Right lobe of liver (tissue), 4 donors: ENCODE measurements at regions not wholly inside any gene's neighbourhood (a gene's known extent, or its start where the extent isn't known, plus 50 kb on each side); places are given as distances from the start of the nearest gene placed in this dataset.

Experiments
- CTCF ChIP-seq, 4 donors: fragments of 200-600 bp in 3 of 4; fragments of 450-650 bp in 1 of 4; IDR thresholded peaks; one replicate each; pipeline versions ENCODE4 v1.5.1 to v1.8.0; 2016 to 2022; ENCODE audit warnings: antibody characterized with exemption in 4 of 4, mild to moderate bottlenecking in 2 of 4
- POLR2A ChIP-seq: fragments of 450-650 bp; IDR thresholded peaks from one replicate; pipeline ENCODE4 v1.6.1; 2017; ENCODE audit warnings: antibody characterized with exemption, mild to moderate bottlenecking
- donor health status: DM: no; HTN: no; CAD: no.
- donor health status: DM: no; HTN: no; CAD: no.
- donor health status: DM: no; HTN: yes; CAD: no.

DNA sequence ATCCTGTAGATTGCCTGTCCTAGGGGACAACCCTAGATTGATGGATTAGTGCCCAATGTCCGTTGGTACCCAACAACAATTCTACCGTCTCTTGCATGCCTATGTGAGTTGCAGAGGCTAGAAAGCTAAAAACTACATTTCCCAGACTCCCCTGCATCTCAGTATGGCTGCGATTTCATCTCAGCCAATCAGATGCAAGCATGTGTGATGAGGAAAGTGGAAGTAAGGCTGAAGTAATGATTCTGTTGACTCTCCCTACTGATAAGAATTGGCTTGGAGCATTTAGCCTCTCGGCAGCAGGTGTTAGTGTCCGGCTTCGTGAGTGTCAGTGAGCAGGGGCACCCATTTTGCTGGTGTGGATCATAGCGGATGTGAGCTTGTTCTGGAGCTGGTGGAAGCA lies 171.9 kb downstream of the FGFR2 start:
- no peak for TF ChIP-seq CTCF (IDR thresholded peaks at IDR 0.05)
- TF ChIP-seq POLR2A, result no peak
